ENCODE measurements at regions not wholly inside any gene's neighbourhood (a gene's known extent, or its start where the extent isn't known, plus 50 kb on each side); places are given as distances from the start of the nearest gene placed in this dataset.

DNA sequence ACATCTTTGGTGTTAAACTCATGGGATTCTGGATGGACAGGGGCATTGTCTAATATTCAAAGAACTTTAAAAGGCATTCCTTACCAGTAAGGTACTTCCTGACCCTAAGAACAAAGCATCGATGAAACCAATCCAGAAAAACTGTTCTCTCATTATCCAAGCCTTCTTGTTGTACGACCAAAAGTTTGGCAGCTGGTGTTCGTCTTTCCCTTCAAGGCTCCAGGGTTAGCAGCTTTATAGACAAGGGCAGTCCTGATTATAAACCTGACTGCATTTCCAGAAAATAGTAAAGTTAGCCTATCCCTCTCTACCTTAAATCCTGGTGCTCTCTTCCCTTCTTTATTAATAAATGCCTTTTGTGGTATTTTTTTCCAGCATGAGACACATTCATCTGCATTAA is 149.4 kb upstream of the MRPS30 start (continued):
- TF ChIP-seq, protein P1, sequence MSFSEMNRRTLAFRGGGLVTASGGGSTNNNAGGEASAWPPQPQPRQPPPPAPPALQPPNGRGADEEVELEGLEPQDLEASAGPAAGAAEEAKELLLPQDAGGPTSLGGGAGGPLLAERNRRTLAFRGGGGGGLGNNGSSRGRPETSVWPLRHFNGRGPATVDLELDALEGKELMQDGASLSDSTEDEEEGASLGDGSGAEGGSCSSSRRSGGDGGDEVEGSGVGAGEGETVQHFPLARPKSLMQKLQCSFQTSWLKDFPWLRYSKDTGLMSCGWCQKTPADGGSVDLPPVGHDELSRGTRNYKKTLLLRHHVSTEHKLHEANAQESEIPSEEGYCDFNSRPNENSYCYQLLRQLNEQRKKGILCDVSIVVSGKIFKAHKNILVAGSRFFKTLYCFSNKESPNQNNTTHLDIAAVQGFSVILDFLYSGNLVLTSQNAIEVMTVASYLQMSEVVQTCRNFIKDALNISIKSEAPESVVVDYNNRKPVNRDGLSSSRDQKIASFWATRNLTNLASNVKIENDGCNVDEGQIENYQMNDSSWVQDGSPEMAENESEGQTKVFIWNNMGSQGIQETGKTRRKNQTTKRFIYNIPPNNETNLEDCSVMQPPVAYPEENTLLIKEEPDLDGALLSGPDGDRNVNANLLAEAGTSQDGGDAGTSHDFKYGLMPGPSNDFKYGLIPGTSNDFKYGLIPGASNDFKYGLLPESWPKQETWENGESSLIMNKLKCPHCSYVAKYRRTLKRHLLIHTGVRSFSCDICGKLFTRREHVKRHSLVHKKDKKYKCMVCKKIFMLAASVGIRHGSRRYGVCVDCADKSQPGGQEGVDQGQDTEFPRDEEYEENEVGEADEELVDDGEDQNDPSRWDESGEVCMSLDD (CRISPR knock-in tag; IDR thresholded peaks at IDR 0.05; ENCODE audit: borderline replicate concordance), result no peak
- no peak for TF ChIP-seq ZBTB8A (CRISPR knock-in tag; IDR thresholded peaks at IDR 0.05; ENCODE audit: borderline replicate concordance, low read depth)
- TF ChIP-seq PRMT3 (CRISPR knock-in tag; IDR thresholded peaks at IDR 0.05; ENCODE audit: borderline replicate concordance, low read depth), result no peak
- TF ChIP-seq ZBTB21 (CRISPR knock-in tag; IDR thresholded peaks at IDR 0.05), result no peak
- TF ChIP-seq IRF2 (CRISPR knock-in tag; IDR thresholded peaks at IDR 0.05), result no peak
- no peak for TF ChIP-seq MTF2 (CRISPR knock-in tag; IDR thresholded peaks at IDR 0.05; ENCODE audit: borderline replicate concordance)

DNA sequence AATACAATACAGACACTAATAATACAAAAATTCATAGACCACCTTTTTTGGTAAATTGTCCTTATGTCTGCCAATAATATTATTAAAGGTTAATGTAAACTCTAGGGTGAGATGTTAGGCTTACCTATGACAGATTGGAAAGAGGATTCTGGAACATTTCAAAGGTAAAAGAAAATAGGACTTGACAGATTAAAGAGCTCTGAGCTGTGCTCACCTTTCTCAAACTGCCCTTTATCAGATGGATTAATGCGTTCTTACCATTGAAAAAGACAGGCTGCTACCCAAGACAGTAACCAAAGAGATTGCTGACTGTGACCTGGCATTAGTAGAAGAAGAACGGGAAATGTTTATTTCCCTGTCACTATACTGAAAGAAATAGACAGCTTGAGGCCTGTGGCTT is 156.1 kb upstream of the MRPS30 start:
- no peak for FAIRE-seq

More for the DNA sequence above, 156.1 kb upstream of the MRPS30 start:
- ATAC-seq, result no peak
- intact Hi-C loops (cut with micrococcal nuclease; ENCODE audit: unreplicated experiment), result no loop called here
- Histone ChIP-seq H3K79me2 (ENCODE audit: insufficient read depth, low read length) (no peaks in the 10 kb centered on the region), H3K4me1 (ENCODE audit: insufficient read depth, low read length) (no peaks in the 10 kb centered on the region), H3K4me2 (ENCODE audit: low read depth, low read length) (no peak overlapping the region), H3K27me3 (ENCODE audit: control insufficient read depth in 1 of 2, insufficient read depth in 2 of 2, low read length in 2 of 2) (no peaks in the 10 kb centered on the region), H2AFZ (ENCODE audit: low read length) (no peak overlapping the region), H4K20me1 (ENCODE audit: insufficient read depth, low read length) (no peaks in the 10 kb centered on the region), H3K27ac (ENCODE audit: extremely low read length, insufficient read depth, low read length) (no peak overlapping the region), H3K4me3 (replicated peaks in 1 of 3; ENCODE audit: insufficient read depth in 1 of 3, low read depth in 2 of 3, low read length in 3 of 3) (no peak overlapping the region), H3K9ac (ENCODE audit: insufficient read depth, low read depth, low read length) (no peak overlapping the region), H3K9me3 (ENCODE audit: low read length) (peaks cover 47% of the 10 kb centered on the region), H3K36me3 (replicated peaks in 1 of 2; ENCODE audit: control insufficient read depth in 1 of 2, insufficient read depth in 2 of 2, low read length in 2 of 2) (no peaks in the 10 kb centered on the region)
- 0% methylated on average over 2 of the region's 2 CpGs for WGBS (ENCODE audit: low lambda C conversion rate)
- DNase-seq (ENCODE audit: low spot score), result no peak
- in situ Hi-C loops (cut with HindIII; ENCODE audit: extremely low pct_ligation_motif_present, low pct_unique_long_range_greater_than_20kb), result no loop called here
- no TSS peak for BruUV-seq (replicated peaks)
- ChIA-PET POLR2A (no interaction called here), CTCF (ENCODE audit: low intra/inter-chr PET ratio, low total read pairs) (no interaction called here)
- TF ChIP-seq, protein P2, sequence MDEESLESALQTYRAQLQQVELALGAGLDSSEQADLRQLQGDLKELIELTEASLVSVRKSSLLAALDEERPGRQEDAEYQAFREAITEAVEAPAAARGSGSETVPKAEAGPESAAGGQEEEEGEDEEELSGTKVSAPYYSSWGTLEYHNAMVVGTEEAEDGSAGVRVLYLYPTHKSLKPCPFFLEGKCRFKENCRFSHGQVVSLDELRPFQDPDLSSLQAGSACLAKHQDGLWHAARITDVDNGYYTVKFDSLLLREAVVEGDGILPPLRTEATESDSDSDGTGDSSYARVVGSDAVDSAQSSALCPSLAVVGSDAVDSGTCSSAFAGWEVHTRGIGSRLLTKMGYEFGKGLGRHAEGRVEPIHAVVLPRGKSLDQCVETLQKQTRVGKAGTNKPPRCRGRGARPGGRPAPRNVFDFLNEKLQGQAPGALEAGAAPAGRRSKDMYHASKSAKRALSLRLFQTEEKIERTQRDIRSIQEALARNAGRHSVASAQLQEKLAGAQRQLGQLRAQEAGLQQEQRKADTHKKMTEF (CRISPR knock-in tag; IDR thresholded peaks at IDR 0.05), result no peak
- TF ChIP-seq ZNF878 (CRISPR knock-in tag; IDR thresholded peaks at IDR 0.05) (no peak), FOXO1 (CRISPR knock-in tag; IDR thresholded peaks at IDR 0.05) (no peak), ZNF558 (CRISPR knock-in tag; IDR thresholded peaks at IDR 0.05; ENCODE audit: borderline replicate concordance) (no peak)

All from HepG2 (cell line).